CD4-positive, alpha-beta T cell treated with Interleukin-12 subunit alpha and Interleukin-12 subunit beta, for 1 hour (primary cell): ENCODE measurements at regions not wholly inside any gene's neighbourhood (a gene's known extent, or its start where the extent isn't known, plus 50 kb on each side); places are given as distances from the start of the nearest gene placed in this dataset.
"Not testable (repeated sequence)": the region's sequence is repeated elsewhere in the genome, so short reads cannot be mapped to it uniquely, and the experiment has no call there.

Experiments used
- DNase-seq: peaks from one replicate; pipeline ENCODE4 v3.0.0-alpha.2; 2020

- DNase-seq = no peak
These were observed 376.9 kb upstream of the FZD8 start for GRCh38 chr10:36018996-36019395.

GRCh38 chr10:36017137-36017536 lies 375.0 kb upstream of the FZD8 start:
- no peak for DNase-seq

- no peak for DNase-seq
These were observed 365.3 kb upstream of the FZD8 start for GRCh38 chr10:36007369-36007768.

GRCh38 chr10:36003688-36004087 lies 361.6 kb upstream of the FZD8 start:
- DNase-seq = no peak

- DNase-seq = no peak
These were observed 361.0 kb upstream of the FZD8 start for GRCh38 chr10:36003031-36003600.

GRCh38 chr10:36002445-36002844 lies 360.3 kb upstream of the FZD8 start:
- no peak for DNase-seq

- DNase-seq = not testable (repeated sequence)
These were observed 358.7 kb upstream of the FZD8 start for GRCh38 chr10:36000754-36001153.

- DNase-seq = no peak
These were observed 355.9 kb upstream of the FZD8 start for GRCh38 chr10:35998026-35998425.

GRCh38 chr10:35995485-35995884 lies 353.4 kb upstream of the FZD8 start:
- no peak for DNase-seq

GRCh38 chr10:35993591-35994515 lies 351.8 kb upstream of the FZD8 start:
- no peak for DNase-seq

- no peak for DNase-seq
These were observed 350.0 kb upstream of the FZD8 start for GRCh38 chr10:35992107-35992506.

- no peak for DNase-seq
These were observed 344.8 kb upstream of the FZD8 start for GRCh38 chr10:35986756-35987502.

GRCh38 chr10:35979116-35979515 lies 337.0 kb upstream of the FZD8 start:
- no peak for DNase-seq

- DNase-seq = not testable (repeated sequence)
These were observed 332.0 kb upstream of the FZD8 start for GRCh38 chr10:35973912-35974591.

GRCh38 chr10:35972275-35972674 lies 330.2 kb upstream of the FZD8 start:
- no peak for DNase-seq

GRCh38 chr10:35971397-35971796 lies 329.3 kb upstream of the FZD8 start:
- DNase-seq = no peak

- DNase-seq = no peak
These were observed 321.6 kb upstream of the FZD8 start for GRCh38 chr10:35963685-35964084.

- no peak for DNase-seq
These were observed 319.4 kb upstream of the FZD8 start for GRCh38 chr10:35961501-35961900.

GRCh38 chr10:35959252-35959651 lies 317.2 kb upstream of the FZD8 start:
- no peak for DNase-seq

- DNase-seq = not testable (repeated sequence)
These were observed 316.5 kb upstream of the FZD8 start for GRCh38 chr10:35958609-35959008.

- no peak for DNase-seq
These were observed 308.6 kb upstream of the FZD8 start for GRCh38 chr10:35950701-35951100.

GRCh38 chr10:35950226-35950625 lies 308.1 kb upstream of the FZD8 start:
- no peak for DNase-seq

GRCh38 chr10:35949811-35950211 lies 307.7 kb upstream of the FZD8 start:
- DNase-seq = no peak
